ENCODE measurements at regions not wholly inside any gene's neighbourhood (a gene's known extent, or its start where the extent isn't known, plus 50 kb on each side); places are given as distances from the start of the nearest gene placed in this dataset.

DNA sequence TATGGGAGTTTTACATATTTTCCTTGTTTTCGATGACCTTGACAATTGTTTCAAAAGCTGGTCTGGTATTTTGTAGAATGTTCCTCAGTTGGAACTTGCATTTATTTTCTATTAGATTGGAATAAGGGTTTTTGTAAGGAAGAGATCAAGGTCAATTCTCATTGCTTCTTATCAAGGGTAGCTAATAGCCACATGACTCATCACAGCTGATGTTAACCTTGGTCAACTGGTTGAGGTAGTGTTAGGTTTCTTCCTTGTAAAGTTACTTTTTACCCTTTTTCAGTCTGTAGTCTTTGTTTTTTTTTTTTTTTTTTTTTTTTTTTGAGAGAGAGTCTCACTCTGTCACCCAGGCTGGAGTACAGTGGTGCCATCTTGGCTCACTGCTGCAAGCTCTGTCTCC, 257.2 kb downstream of the SNCA start:
- DNase-seq (ENCODE audit: low read depth): no peak
- TF ChIP-seq, protein P1, sequence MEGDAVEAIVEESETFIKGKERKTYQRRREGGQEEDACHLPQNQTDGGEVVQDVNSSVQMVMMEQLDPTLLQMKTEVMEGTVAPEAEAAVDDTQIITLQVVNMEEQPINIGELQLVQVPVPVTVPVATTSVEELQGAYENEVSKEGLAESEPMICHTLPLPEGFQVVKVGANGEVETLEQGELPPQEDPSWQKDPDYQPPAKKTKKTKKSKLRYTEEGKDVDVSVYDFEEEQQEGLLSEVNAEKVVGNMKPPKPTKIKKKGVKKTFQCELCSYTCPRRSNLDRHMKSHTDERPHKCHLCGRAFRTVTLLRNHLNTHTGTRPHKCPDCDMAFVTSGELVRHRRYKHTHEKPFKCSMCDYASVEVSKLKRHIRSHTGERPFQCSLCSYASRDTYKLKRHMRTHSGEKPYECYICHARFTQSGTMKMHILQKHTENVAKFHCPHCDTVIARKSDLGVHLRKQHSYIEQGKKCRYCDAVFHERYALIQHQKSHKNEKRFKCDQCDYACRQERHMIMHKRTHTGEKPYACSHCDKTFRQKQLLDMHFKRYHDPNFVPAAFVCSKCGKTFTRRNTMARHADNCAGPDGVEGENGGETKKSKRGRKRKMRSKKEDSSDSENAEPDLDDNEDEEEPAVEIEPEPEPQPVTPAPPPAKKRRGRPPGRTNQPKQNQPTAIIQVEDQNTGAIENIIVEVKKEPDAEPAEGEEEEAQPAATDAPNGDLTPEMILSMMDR (IDR thresholded peaks at IDR 0.05; ENCODE audit: low read depth, low read length, missing control alignments): no peak
- H3K4me3 ChIP-seq (ENCODE audit: low read depth, low read length): no peak overlapping the region
- in situ Hi-C loops (cut with HindIII; ENCODE audit: low sequenced_read_pairs): no loop called here

DNA sequence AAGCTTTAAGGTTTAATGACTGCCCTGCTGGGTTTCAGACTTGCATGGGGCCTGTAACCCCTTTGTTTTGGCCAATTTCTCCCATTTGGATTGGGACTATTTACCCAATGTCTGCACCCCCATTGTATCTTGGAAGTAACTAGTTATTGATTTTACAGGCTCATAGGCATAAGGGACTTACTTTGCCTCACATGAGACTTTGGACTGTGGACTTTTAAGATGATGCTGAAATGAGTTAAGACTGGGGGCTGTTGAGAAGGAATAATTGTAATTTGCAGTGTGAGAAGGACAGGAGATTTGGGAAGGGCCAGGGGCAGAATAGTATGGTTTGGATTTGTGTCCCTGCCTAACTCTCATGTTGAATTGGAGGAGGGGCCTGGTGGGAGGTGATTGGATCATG, 260.7 kb downstream of the SNCA start:
- no peak overlapping the region for H3K4me3 ChIP-seq (ENCODE audit: low read depth, low read length)
- TF ChIP-seq, protein P1 (IDR thresholded peaks at IDR 0.05; ENCODE audit: low read depth, low read length, missing control alignments): no peak
- DNase-seq (ENCODE audit: low read depth): no peak
- in situ Hi-C loops (cut with HindIII; ENCODE audit: low sequenced_read_pairs): no loop called here

DNA sequence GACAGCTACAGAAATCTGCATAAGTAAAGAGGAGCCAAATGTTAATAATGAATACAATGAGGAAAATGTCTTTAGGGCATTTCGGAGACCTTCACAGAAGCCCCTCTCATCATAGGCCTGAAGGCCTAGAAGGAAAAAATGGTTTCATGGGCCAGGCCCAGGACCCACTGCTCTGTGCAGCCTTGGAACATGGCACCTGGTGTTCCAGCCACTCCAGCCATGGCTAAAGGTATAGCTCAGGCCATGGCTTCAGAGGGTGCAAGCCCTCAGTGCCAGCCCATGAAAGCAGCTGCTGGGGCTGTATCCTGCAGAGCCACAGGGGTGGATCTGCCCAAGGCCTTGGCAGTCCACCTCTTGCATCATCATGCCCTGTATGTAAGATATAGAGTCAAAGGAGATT, 261.1 kb downstream of the SNCA start:
- no peak overlapping the region for H3K4me3 ChIP-seq (ENCODE audit: low read depth, low read length)
- no peak for DNase-seq (ENCODE audit: low read depth)
- in situ Hi-C loops (cut with HindIII; ENCODE audit: low sequenced_read_pairs): no loop called here
- TF ChIP-seq, protein P1 (IDR thresholded peaks at IDR 0.05; ENCODE audit: low read depth, low read length, missing control alignments): no peak

DNA sequence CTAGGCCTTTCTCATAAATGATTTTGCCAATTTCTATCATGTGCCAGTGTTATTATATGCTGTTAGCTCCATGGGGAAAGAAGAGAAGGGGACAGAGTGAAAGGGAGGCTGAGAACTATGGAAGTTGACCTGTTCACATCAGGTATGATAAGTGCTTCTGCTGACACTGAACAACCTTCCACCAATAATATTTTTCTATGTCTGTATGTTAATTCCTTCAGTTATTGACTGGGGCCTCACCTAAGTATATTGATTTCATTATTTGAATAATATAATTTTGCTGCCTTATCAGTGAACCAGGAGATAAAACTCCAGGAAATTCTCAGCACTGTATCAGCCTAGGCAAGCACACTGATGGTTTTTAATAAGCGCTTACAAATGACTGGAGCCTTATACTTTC, 262.8 kb downstream of the SNCA start:
- TF ChIP-seq, protein P1 (IDR thresholded peaks at IDR 0.05; ENCODE audit: low read depth, low read length, missing control alignments): no peak
- H3K4me3 ChIP-seq (ENCODE audit: low read depth, low read length): no peak overlapping the region
- no peak for DNase-seq (ENCODE audit: low read depth)
- in situ Hi-C loops (cut with HindIII; ENCODE audit: low sequenced_read_pairs): no loop called here

DNA sequence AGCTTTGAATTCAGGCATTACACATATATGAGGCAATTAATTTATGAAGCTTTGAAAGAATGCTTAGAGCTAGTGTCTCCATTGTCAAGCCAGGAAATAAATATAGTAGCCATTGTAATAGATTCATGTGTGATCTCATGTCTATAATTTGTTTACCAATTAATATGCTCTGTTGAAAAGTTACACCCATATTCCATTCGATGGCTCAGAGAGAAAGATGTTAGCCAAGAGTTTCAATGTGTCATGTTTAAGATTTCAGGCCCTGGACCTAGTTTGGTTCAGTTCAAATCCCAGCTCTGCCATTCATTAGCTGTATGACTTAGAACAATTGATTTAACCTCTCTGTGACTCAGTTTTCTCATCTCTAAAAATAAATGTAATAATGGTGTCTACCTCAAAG, 263.3 kb downstream of the SNCA start:
- no peak for DNase-seq (ENCODE audit: low read depth)
- TF ChIP-seq, protein P1 (IDR thresholded peaks at IDR 0.05; ENCODE audit: low read depth, low read length, missing control alignments): no peak
- no peak overlapping the region for H3K4me3 ChIP-seq (ENCODE audit: low read depth, low read length)
- in situ Hi-C loops (cut with HindIII; ENCODE audit: low sequenced_read_pairs): no loop called here

DNA sequence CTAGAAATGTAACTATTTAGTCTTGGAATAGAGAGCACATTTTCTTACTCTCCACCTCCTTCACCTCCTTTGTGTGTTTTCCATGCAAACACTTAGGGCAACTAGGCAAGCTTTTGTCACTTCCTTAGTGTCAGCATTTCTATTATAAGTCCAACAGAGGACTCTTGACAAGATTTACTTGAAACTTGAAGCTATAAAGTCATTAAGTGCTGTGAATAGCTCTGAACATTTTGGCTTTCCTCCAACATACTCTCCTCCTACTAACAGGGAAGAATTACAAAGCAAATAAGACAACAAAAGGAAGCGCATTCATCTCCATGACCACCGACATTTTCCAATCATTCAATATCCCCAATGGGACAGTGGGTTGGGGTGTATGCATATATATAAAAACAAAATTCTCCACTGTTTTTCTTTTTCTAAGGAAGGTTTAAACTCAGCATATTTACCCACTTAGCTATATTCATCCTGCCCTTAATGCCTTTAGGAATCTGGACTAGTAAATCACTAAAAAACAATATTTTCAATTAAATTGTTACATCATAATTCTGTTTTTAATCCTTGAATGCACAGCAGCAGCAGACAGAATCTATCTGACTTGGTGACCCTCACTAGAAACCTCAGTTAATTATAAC, 264.6 kb downstream of the SNCA start:
- TF ChIP-seq, protein P1 (IDR thresholded peaks at IDR 0.05; ENCODE audit: low read depth, low read length, missing control alignments): no peak
- in situ Hi-C loops (cut with HindIII; ENCODE audit: low sequenced_read_pairs): no loop called here
- no peak overlapping the region for H3K4me3 ChIP-seq (ENCODE audit: low read depth, low read length)
- DNase-seq (ENCODE audit: low read depth): peak; percentile 6

Data from astrocyte of the cerebellum (primary cell).